GM19239 (cell line): ENCODE measurements at regions not wholly inside any gene's neighbourhood (a gene's known extent, or its start where the extent isn't known, plus 50 kb on each side); places are given as distances from the start of the nearest gene placed in this dataset.
"Not testable (repeated sequence)": the region's sequence is repeated elsewhere in the genome, so short reads cannot be mapped to it uniquely, and the experiment has no call there.

Experiments used
- DNase-seq: peaks from one replicate; pipeline ENCODE4 v3.0.0; 2011; ENCODE audit warnings: low spot score; ENCODE audit not compliant: insufficient read length
- FAIRE-seq: peaks from 2 replicates; lab custom pipeline; 2011; peaks lifted over from hg19 to GRCh38; lab: Jason Lieb, UNC

GRCh38 chr18:44325903-44326635, 354.6 kb upstream of the SETBP1 start:
- DNase-seq (no peak), FAIRE-seq (no peak)

- FAIRE-seq (no peak), DNase-seq (no peak)
Observed at GRCh38 chr18:44331656-44332570, 348.8 kb upstream of the SETBP1 start.

GRCh38 chr18:44341759-44342158, 338.9 kb upstream of the SETBP1 start:
- FAIRE-seq: no peak
- DNase-seq: no peak

GRCh38 chr18:44342162-44342561, 338.5 kb upstream of the SETBP1 start:
- DNase-seq: no peak

GRCh38 chr18:44342946-44343345, 337.7 kb upstream of the SETBP1 start:
- DNase-seq: no peak
- no peak for FAIRE-seq

More at GRCh38 chr18:44342162-44342561, 338.5 kb upstream of the SETBP1 start:
- FAIRE-seq: no peak

- FAIRE-seq: no peak
- no peak for DNase-seq
Observed at GRCh38 chr18:44343570-44343969, 337.1 kb upstream of the SETBP1 start.

GRCh38 chr18:44356566-44357157, 324.0 kb upstream of the SETBP1 start:
- FAIRE-seq (no peak), DNase-seq (no peak)

GRCh38 chr18:44358402-44358801, 322.3 kb upstream of the SETBP1 start:
- DNase-seq (no peak), FAIRE-seq (no peak)

- FAIRE-seq, DNase-seq: not testable (repeated sequence)
Observed at GRCh38 chr18:44359741-44360140, 320.9 kb upstream of the SETBP1 start.

GRCh38 chr18:44362213-44362612, 318.5 kb upstream of the SETBP1 start:
- not testable (repeated sequence) for DNase-seq, FAIRE-seq

GRCh38 chr18:44370861-44371260, 309.8 kb upstream of the SETBP1 start:
- no peak for DNase-seq
- no peak for FAIRE-seq

GRCh38 chr18:44374966-44375365, 305.7 kb upstream of the SETBP1 start:
- no peak for FAIRE-seq

GRCh38 chr18:44386401-44386800, 294.3 kb upstream of the SETBP1 start:
- no peak for FAIRE-seq
- DNase-seq: no peak

More at GRCh38 chr18:44374966-44375365, 305.7 kb upstream of the SETBP1 start:
- no peak for DNase-seq

GRCh38 chr18:44388329-44388728, 292.4 kb upstream of the SETBP1 start:
- DNase-seq: no peak
- FAIRE-seq: no peak

- DNase-seq: no peak
- no peak for FAIRE-seq
Observed at GRCh38 chr18:44392933-44393332, 287.8 kb upstream of the SETBP1 start.

- DNase-seq (no peak), FAIRE-seq (no peak)
Observed at GRCh38 chr18:44393406-44393805, 287.3 kb upstream of the SETBP1 start.

GRCh38 chr18:44396550-44396949, 284.1 kb upstream of the SETBP1 start:
- DNase-seq (no peak), FAIRE-seq (no peak)

GRCh38 chr18:44409071-44409470, 271.6 kb upstream of the SETBP1 start:
- DNase-seq (no peak), FAIRE-seq (no peak)

- no peak for DNase-seq
- no peak for FAIRE-seq
Observed at GRCh38 chr18:44409515-44409914, 271.2 kb upstream of the SETBP1 start.

- DNase-seq (no peak), FAIRE-seq (no peak)
Observed at GRCh38 chr18:44410740-44411139, 269.9 kb upstream of the SETBP1 start.
